B cell (primary cell): ENCODE measurements at regions not wholly inside any gene's neighbourhood (a gene's known extent, or its start where the extent isn't known, plus 50 kb on each side); places are given as distances from the start of the nearest gene placed in this dataset.
"Not testable (repeated sequence)": the region's sequence is repeated elsewhere in the genome, so short reads cannot be mapped to it uniquely, and the experiment has no call there.

ENCODE experiments used
- ATAC-seq: fragments of 200-7000 bp; cut with Tn5 transposase; one replicate; pipeline ENCODE4 v1.10.0; 2021; ENCODE audit warnings: low read depth, mild to moderate bottlenecking, moderate number of reproducible peaks, moderate library complexity
- CTCF ChIA-PET: fragments of 350-600 bp; sonication (Branson Sonifier 250); formaldehyde crosslinking; loops from one replicate; lab custom pipeline; 2021; ENCODE audit warnings: antibody characterized with exemption, inconsistent platforms; lab: Charles Lee
- POLR2A ChIA-PET: fragments of 350-600 bp; sonication (Branson Sonifier 250); formaldehyde crosslinking; loops from one replicate; lab custom pipeline; 2021; ENCODE audit warnings: antibody characterized with exemption; lab: Charles Lee
- DNase-seq: peaks from one replicate; pipeline ENCODE4 v3.0.0; 2013
- H2AFZ ChIP-seq: 2 replicates; pipeline ENCODE4 v1.6.1; 2012; ENCODE audit warnings: mild to moderate bottlenecking, low read depth, low read length; ENCODE audit not compliant: insufficient read depth, poor library complexity, severe bottlenecking
- H3K27ac ChIP-seq, 2 donors: 1 replicate in 1 of 2; 2 replicates in 1 of 2; pipeline ENCODE4 v1.5.1; 2012 to 2013; ENCODE audit warnings: low read length in 2 of 2, mild to moderate bottlenecking in 2 of 2, moderate library complexity in 1 of 2
- H3K27me3 ChIP-seq, 4 experiments: fragments of 200-600 bp in 1 of 4; sonication (generic) in 1 of 4; replicated peaks in 1 of 4; 1 replicate in 2 of 4; 2 replicates in 2 of 4; pipeline versions ENCODE4 v1.6.1 to v1.7.0; 2013 to 2016; ENCODE audit warnings: low read length in 3 of 4, mild to moderate bottlenecking in 2 of 4, mixed read lengths in 1 of 4, moderate library complexity in 1 of 4; ENCODE audit not compliant: insufficient read depth in 4 of 4, control insufficient read depth in 3 of 4; ENCODE audit errors: control extremely low read depth in 1 of 4
- H3K36me3 ChIP-seq, 2 experiments: replicated peaks in 1 of 2; 1 replicate in 1 of 2; 2 replicates in 1 of 2; pipeline versions ENCODE4 v1.6.1 to v1.7.1; 2013; ENCODE audit warnings: low read length in 1 of 2; ENCODE audit not compliant: insufficient read depth in 2 of 2, control insufficient read depth in 1 of 2; ENCODE audit errors: control extremely low read depth in 1 of 2, extremely low read depth in 1 of 2
- H3K4me1 ChIP-seq, 2 donors: fragments of 200-600 bp in 1 of 2; sonication (generic) in 1 of 2; 1 replicate in 1 of 2; 2 replicates in 1 of 2; pipeline versions ENCODE4 v1.5.1 to v1.6.1; 2013 to 2017; ENCODE audit warnings: low read length in 2 of 2; ENCODE audit not compliant: control insufficient read depth in 2 of 2, insufficient read depth in 2 of 2
- H3K4me2 ChIP-seq: replicated peaks from 2 replicates; pipeline ENCODE3; 2012; ENCODE audit warnings: mild to moderate bottlenecking, low read depth, low read length; ENCODE audit not compliant: poor library complexity, severe bottlenecking
- H3K4me3 ChIP-seq, 5 experiments: fragments of 200-600 bp in 1 of 5; sonication (generic) in 1 of 5; 1 replicate in 3 of 5; 2 replicates in 2 of 5; pipeline versions ENCODE4 v1.5.1 to v1.7.0; 2011 to 2016; ENCODE audit warnings: low read length in 4 of 5, mild to moderate bottlenecking in 4 of 5, low read depth in 2 of 5, control low read depth in 1 of 5, moderate library complexity in 1 of 5; ENCODE audit not compliant: insufficient read depth in 1 of 5; ENCODE audit errors: control extremely low read depth in 1 of 5, extremely low read depth in 1 of 5
- H3K79me2 ChIP-seq: fragments of 200-600 bp; sonication (generic); one replicate; pipeline ENCODE4 v1.6.0; 2016; ENCODE audit warnings: low read length; ENCODE audit not compliant: control insufficient read depth, insufficient read depth
- H3K9ac ChIP-seq: fragments of 200-600 bp; sonication (generic); 2 replicates; pipeline ENCODE4 v1.6.1; 2017; ENCODE audit warnings: mild to moderate bottlenecking, low read length, moderate library complexity
- H3K9me3 ChIP-seq, 3 donors: one replicate each; pipeline versions ENCODE4 v1.6.1 to v1.7.1; 2013; ENCODE audit warnings: low read length in 2 of 3; ENCODE audit not compliant: control insufficient read depth in 2 of 3, insufficient read depth in 1 of 3; ENCODE audit errors: control extremely low read depth in 1 of 3
- H4K20me1 ChIP-seq: 2 replicates; pipeline ENCODE4 v1.6.0; 2012; ENCODE audit warnings: mild to moderate bottlenecking, low read length; ENCODE audit not compliant: insufficient read depth, control insufficient read depth, poor library complexity, severe bottlenecking
- H3K27ac Mint-ChIP-seq: one replicate; pipeline ENCODE4 v1.8.0; 2021; ENCODE audit warnings: mixed read lengths
- H3K27me3 Mint-ChIP-seq: one replicate; pipeline ENCODE4 v1.8.0; 2021; ENCODE audit warnings: mixed read lengths
- H3K4me1 Mint-ChIP-seq: one replicate; pipeline ENCODE4 v1.8.0; 2021; ENCODE audit warnings: mixed read lengths
- H3K4me3 Mint-ChIP-seq: one replicate; pipeline ENCODE4 v1.8.0; 2021; ENCODE audit warnings: mixed read lengths
- H3K9me3 Mint-ChIP-seq: one replicate; pipeline ENCODE4 v1.8.0; 2022; ENCODE audit warnings: mixed read lengths; ENCODE audit not compliant: insufficient read depth
- WGBS: methylation state at CpG from one replicate; pipeline ENCODE4 v1.1.5; 2013; ENCODE audit warnings: missing lambda C conversion rate; ENCODE audit not compliant: insufficient coverage; 5-methylcytosine and 5-hydroxymethylcytosine counted together
- intact Hi-C: fragments of 100-400 bp; cut with micrococcal nuclease; formaldehyde crosslinking; loops from one replicate; pipeline ENCODE4 v1.10.0; 2022

DNA sequence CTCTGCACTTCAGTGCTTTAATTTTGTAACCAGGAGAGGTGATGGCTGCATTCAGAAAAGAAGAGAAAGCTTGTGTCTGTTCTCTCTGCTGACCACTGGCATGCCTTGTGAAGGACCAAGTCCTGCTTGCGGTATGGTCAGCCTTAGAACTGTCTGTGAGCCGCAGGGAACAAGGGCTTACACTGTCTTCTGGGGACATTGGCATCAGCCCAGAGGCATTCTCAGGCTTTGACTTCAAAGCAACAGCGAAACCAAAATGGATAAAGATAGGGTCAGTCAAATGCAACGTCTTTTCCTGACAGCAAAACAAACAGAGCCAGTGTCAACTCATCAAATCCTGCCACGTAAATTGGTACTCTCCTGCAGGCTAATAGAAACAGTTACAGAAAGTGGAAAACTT lies 179.6 kb downstream of the ATP6V0E2 start:
- H2AFZ ChIP-seq, H3K4me1 Mint-ChIP-seq, H3K4me3 Mint-ChIP-seq, H3K36me3 ChIP-seq, POLR2A ChIA-PET, H4K20me1 ChIP-seq, ATAC-seq, H3K9ac ChIP-seq, intact Hi-C loops, H3K79me2 ChIP-seq, H3K4me3 ChIP-seq, H3K27me3 ChIP-seq, H3K27ac Mint-ChIP-seq, H3K4me1 ChIP-seq, H3K9me3 Mint-ChIP-seq, H3K27ac ChIP-seq, DNase-seq, H3K9me3 ChIP-seq, CTCF ChIA-PET, H3K4me2 ChIP-seq: not testable (repeated sequence)
- H3K27me3 Mint-ChIP-seq: peaks cover 25% of the 10 kb centered on the region
- WGBS: 100% methylated on average over 2 of the region's 5 CpGs

DNA sequence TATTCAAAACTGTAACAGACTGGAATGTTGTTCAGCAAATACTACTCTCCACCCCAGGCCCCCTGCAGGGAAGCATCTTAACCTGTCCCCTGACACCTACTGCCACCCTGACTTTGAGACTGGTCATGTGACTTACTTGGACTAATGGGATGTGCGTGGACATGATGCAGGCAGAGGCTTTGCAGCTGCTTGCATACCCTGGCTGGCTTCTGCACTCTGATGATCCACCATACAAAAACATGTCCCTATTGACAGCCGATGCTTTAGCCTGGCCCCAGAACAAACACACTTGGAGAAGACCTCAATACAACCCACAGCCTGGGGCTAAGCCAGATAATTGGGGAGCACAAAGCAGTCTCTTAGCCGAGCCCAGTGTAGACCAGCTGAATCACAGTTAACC lies 180.5 kb downstream of the ATP6V0E2 start:
- WGBS: no CpG with 5 or more reads among the region's 3 CpGs
- H3K4me1 Mint-ChIP-seq, DNase-seq, H2AFZ ChIP-seq, H3K79me2 ChIP-seq, CTCF ChIA-PET, H3K4me3 ChIP-seq, H3K27ac Mint-ChIP-seq, intact Hi-C loops, ATAC-seq, H3K9ac ChIP-seq, H3K27ac ChIP-seq, H3K9me3 ChIP-seq, H3K27me3 ChIP-seq, H3K36me3 ChIP-seq, H4K20me1 ChIP-seq, POLR2A ChIA-PET, H3K4me3 Mint-ChIP-seq, H3K4me1 ChIP-seq, H3K4me2 ChIP-seq, H3K9me3 Mint-ChIP-seq: not testable (repeated sequence)
- H3K27me3 Mint-ChIP-seq: peaks cover 26% of the 10 kb centered on the region
